Neural cell (in vitro differentiated cells): ENCODE measurements at regions not wholly inside any gene's neighbourhood (a gene's known extent, or its start where the extent isn't known, plus 50 kb on each side); places are given as distances from the start of the nearest gene placed in this dataset.

ENCODE experiments used
- H2AFZ ChIP-seq: fragments of 200-600, 300-800 bp; sonication (generic), shearing (Covaris generic); 2 replicates; pipeline ENCODE4 v1.6.0; 2014; ENCODE audit warnings: low read depth, mild to moderate bottlenecking, antibody characterized with exemption, low read length, moderate library complexity
- H3F3A ChIP-seq: fragments of 200-600 bp; shearing (Covaris generic); 2 replicates; pipeline ENCODE4 v1.6.1; 2016; ENCODE audit warnings: mild to moderate bottlenecking, moderate library complexity, mixed read lengths, antibody characterized with exemption, low read length; ENCODE audit not compliant: insufficient read depth, poor library complexity, severe bottlenecking
- H3K27ac ChIP-seq: fragments of 200-600, 300-800 bp; sonication (generic), shearing (Covaris generic); 2 replicates; pipeline ENCODE4 v1.5.1; 2014; ENCODE audit warnings: mild to moderate bottlenecking, low read length, moderate library complexity
- H3K27me3 ChIP-seq: fragments of 300-800, 200-600 bp; sonication (generic), shearing (Covaris generic); 2 replicates; pipeline ENCODE4 v1.6.0; 2014; ENCODE audit warnings: mild to moderate bottlenecking, low read depth, low read length, moderate library complexity; ENCODE audit not compliant: insufficient read depth
- H3K36me3 ChIP-seq: fragments of 300-800, 200-600 bp; sonication (generic), shearing (Covaris generic); 2 replicates; pipeline ENCODE4 v1.5.1; 2014; ENCODE audit warnings: mild to moderate bottlenecking, antibody characterized with exemption, low read length, moderate library complexity; ENCODE audit not compliant: insufficient read depth
- H3K4me2 ChIP-seq: fragments of 300-800, 200-600 bp; sonication (generic), shearing (Covaris generic); 2 replicates; pipeline ENCODE4 v1.6.0; 2014; ENCODE audit warnings: mild to moderate bottlenecking, low read length
- H3K4me3 ChIP-seq: fragments of 300-800, 200-600 bp; sonication (generic), shearing (Covaris generic); 2 replicates; pipeline ENCODE4 v1.5.1; 2014; ENCODE audit warnings: mild to moderate bottlenecking, low read length, moderate library complexity
- H3K79me2 ChIP-seq: fragments of 200-600 bp; shearing (Covaris generic); replicated peaks from 2 replicates; pipeline ENCODE4 v1.6.0; 2014; ENCODE audit warnings: mild to moderate bottlenecking, low read length, moderate library complexity; ENCODE audit not compliant: insufficient read depth
- H3K9ac ChIP-seq: fragments of 300-800, 200-600 bp; sonication (generic), shearing (Covaris generic); 2 replicates; pipeline ENCODE4 v1.6.1; 2016; ENCODE audit warnings: mild to moderate bottlenecking, low read length, mixed read lengths
- H3K9me2 ChIP-seq: fragments of 200-600 bp; shearing (Covaris generic); 2 replicates; pipeline ENCODE4 v1.6.1; 2016; ENCODE audit warnings: mild to moderate bottlenecking, low read length, mixed read lengths; ENCODE audit not compliant: insufficient read depth
- H3K9me3 ChIP-seq: fragments of 200-600, 300-800 bp; sonication (generic), shearing (Covaris generic); 2 replicates; pipeline ENCODE4 v1.6.1; 2016; ENCODE audit warnings: mild to moderate bottlenecking, mixed run types, low read length, moderate library complexity, mixed read lengths
- H4K20me1 ChIP-seq: fragments of 200-600 bp; shearing (Covaris generic); 2 replicates; pipeline ENCODE4 v1.6.1; 2016; ENCODE audit warnings: mild to moderate bottlenecking, mixed run types; ENCODE audit not compliant: insufficient read depth
- EP300 ChIP-seq: fragments of 450-650 bp; conservative IDR thresholded peaks from 2 replicates; pipeline ENCODE4 v1.6.1; 2014; ENCODE audit warnings: antibody characterized with exemption, mild to moderate bottlenecking, moderate library complexity; ENCODE audit not compliant: poor library complexity, severe bottlenecking
- EZH2 ChIP-seq: fragments of 200-600, 300-800 bp; shearing (Covaris generic), sonication (generic); IDR thresholded peaks from 2 replicates; pipeline ENCODE4 v1.6.1; 2014; ENCODE audit warnings: antibody characterized with exemption, low read length, borderline replicate concordance, mild to moderate bottlenecking; ENCODE audit not compliant: insufficient read depth, poor library complexity, severe bottlenecking
- MXI1 ChIP-seq: fragments of 450-650 bp; conservative IDR thresholded peaks from 2 replicates; pipeline ENCODE4 v1.6.1; 2014; ENCODE audit warnings: antibody characterized with exemption, mild to moderate bottlenecking; ENCODE audit not compliant: poor library complexity, severe bottlenecking
- POLR2AphosphoS5 ChIP-seq: IDR thresholded peaks from 2 replicates; pipeline ENCODE4 v1.6.1; 2012
- RAD21 ChIP-seq: fragments of 450-650 bp; conservative IDR thresholded peaks from 2 replicates; pipeline ENCODE4 v1.6.1; 2014; ENCODE audit warnings: antibody characterized with exemption, mild to moderate bottlenecking, moderate library complexity
- SMC3 ChIP-seq: fragments of 450-650 bp; conservative IDR thresholded peaks from 2 replicates; pipeline ENCODE4 v1.6.1; 2014; ENCODE audit warnings: antibody characterized with exemption, mild to moderate bottlenecking, moderate library complexity; ENCODE audit not compliant: poor library complexity
- TAF1 ChIP-seq: IDR thresholded peaks from 2 replicates; pipeline ENCODE4 v1.6.1; 2012; ENCODE audit warnings: low read depth
- TF ChIP-seq, protein P1 (sequence below): fragments of 450-650 bp; IDR thresholded peaks from 2 replicates; pipeline ENCODE4 v1.5.1; 2014; ENCODE audit warnings: antibody characterized with exemption, mild to moderate bottlenecking, moderate library complexity; ENCODE audit not compliant: poor library complexity, severe bottlenecking
- TF ChIP-seq, protein P2 (sequence below): IDR thresholded peaks from 2 replicates; pipeline ENCODE4 v1.6.1; 2012; ENCODE audit warnings: borderline replicate concordance

DNA sequence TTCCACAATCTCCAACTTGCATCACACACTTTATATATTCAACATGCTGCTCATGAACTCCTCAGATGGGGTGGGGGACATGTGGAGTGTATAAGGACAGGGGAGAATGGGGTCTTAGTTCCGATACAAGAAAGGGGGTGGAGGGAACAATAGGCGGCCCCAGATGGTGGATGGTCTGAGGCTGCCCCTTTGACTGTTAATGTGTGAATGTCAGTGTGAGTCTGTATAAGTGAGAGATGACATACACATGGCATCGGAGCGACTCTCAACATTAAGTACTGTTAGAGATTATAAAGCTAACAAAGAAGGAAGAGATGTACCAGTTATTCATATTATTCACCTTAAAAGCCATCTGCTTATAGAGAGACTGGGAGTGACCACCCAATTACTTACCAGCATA, 193.1 kb downstream of the AXIN2 start:
- H3K4me2 ChIP-seq, result no peak overlapping the region
- H3F3A ChIP-seq, result peaks cover 11% of the 10 kb centered on the region
- no peaks in the 10 kb centered on the region for H3K9me3 ChIP-seq
- H4K20me1 ChIP-seq, result no peaks in the 10 kb centered on the region
- H3K27ac ChIP-seq, result no peak overlapping the region
- no peak overlapping the region for H3K4me3 ChIP-seq
- H3K27me3 ChIP-seq, result no peaks in the 10 kb centered on the region
- no peak overlapping the region for H2AFZ ChIP-seq
- H3K79me2 ChIP-seq, result no peaks in the 10 kb centered on the region
- no peaks in the 10 kb centered on the region for H3K9me2 ChIP-seq
- H3K9ac ChIP-seq, result no peak overlapping the region
- H3K36me3 ChIP-seq, result no peaks in the 10 kb centered on the region
- no peak for TF ChIP-seq MXI1
- TF ChIP-seq, protein P1, sequence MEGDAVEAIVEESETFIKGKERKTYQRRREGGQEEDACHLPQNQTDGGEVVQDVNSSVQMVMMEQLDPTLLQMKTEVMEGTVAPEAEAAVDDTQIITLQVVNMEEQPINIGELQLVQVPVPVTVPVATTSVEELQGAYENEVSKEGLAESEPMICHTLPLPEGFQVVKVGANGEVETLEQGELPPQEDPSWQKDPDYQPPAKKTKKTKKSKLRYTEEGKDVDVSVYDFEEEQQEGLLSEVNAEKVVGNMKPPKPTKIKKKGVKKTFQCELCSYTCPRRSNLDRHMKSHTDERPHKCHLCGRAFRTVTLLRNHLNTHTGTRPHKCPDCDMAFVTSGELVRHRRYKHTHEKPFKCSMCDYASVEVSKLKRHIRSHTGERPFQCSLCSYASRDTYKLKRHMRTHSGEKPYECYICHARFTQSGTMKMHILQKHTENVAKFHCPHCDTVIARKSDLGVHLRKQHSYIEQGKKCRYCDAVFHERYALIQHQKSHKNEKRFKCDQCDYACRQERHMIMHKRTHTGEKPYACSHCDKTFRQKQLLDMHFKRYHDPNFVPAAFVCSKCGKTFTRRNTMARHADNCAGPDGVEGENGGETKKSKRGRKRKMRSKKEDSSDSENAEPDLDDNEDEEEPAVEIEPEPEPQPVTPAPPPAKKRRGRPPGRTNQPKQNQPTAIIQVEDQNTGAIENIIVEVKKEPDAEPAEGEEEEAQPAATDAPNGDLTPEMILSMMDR, result no peak
- TF ChIP-seq TAF1, result no peak
- TF ChIP-seq POLR2AphosphoS5, result no peak
- TF ChIP-seq, protein P2, sequence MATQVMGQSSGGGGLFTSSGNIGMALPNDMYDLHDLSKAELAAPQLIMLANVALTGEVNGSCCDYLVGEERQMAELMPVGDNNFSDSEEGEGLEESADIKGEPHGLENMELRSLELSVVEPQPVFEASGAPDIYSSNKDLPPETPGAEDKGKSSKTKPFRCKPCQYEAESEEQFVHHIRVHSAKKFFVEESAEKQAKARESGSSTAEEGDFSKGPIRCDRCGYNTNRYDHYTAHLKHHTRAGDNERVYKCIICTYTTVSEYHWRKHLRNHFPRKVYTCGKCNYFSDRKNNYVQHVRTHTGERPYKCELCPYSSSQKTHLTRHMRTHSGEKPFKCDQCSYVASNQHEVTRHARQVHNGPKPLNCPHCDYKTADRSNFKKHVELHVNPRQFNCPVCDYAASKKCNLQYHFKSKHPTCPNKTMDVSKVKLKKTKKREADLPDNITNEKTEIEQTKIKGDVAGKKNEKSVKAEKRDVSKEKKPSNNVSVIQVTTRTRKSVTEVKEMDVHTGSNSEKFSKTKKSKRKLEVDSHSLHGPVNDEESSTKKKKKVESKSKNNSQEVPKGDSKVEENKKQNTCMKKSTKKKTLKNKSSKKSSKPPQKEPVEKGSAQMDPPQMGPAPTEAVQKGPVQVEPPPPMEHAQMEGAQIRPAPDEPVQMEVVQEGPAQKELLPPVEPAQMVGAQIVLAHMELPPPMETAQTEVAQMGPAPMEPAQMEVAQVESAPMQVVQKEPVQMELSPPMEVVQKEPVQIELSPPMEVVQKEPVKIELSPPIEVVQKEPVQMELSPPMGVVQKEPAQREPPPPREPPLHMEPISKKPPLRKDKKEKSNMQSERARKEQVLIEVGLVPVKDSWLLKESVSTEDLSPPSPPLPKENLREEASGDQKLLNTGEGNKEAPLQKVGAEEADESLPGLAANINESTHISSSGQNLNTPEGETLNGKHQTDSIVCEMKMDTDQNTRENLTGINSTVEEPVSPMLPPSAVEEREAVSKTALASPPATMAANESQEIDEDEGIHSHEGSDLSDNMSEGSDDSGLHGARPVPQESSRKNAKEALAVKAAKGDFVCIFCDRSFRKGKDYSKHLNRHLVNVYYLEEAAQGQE, result no peak
- no peak for TF ChIP-seq SMC3
- no peak for TF ChIP-seq RAD21
- no peak for TF ChIP-seq EP300
- TF ChIP-seq EZH2, result no peak

DNA sequence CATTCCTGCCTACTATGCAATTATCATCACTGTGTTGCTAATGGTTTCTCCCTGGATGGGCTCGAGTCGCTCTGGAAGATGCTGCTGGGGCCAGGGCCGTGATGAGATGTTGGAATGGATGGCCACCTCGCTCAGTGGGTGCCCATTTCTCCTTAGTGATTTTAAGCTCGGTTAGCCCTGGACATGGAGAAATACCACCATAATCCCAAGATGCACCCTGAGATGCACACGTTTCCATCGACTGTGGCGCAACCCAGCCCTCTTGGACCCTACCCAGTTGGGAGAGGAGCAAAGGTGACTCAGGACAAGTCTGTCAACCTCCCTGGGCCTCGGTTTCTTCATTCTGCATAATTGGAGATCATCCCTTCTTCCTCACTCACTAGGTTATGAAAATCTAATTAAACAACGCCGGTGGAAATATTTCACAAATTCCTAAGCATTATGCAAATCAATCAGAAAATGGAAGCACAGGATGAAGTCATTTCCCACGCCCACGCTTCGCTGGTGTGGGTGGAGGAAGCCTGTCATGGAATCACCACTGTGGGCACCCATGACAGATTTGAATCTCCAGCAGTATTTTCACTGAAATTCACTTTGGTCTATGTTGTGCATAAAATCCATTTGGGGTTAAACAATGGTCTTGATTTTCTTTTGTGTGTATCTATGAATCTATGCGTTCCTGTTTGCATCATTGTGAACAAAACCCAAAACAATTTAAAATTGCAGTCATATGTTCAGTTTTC, 195.2 kb downstream of the AXIN2 start:
- no peak for TF ChIP-seq EZH2
- Histone ChIP-seq H3K4me2 (no peak overlapping the region), H2AFZ (no peak overlapping the region), H3K79me2 (no peaks in the 10 kb centered on the region), H3F3A (peaks cover 11% of the 10 kb centered on the region), H4K20me1 (no peaks in the 10 kb centered on the region), H3K9me2 (no peaks in the 10 kb centered on the region), H3K4me3 (no peak overlapping the region), H3K27ac (peak overlapping the region; percentile 48), H3K9ac (no peak overlapping the region), H3K36me3 (no peaks in the 10 kb centered on the region), H3K9me3 (no peaks in the 10 kb centered on the region), H3K27me3 (no peaks in the 10 kb centered on the region)
